ENCODE measurements at regions not wholly inside any gene's neighbourhood (a gene's known extent, or its start where the extent isn't known, plus 50 kb on each side); places are given as distances from the start of the nearest gene placed in this dataset.

DNA sequence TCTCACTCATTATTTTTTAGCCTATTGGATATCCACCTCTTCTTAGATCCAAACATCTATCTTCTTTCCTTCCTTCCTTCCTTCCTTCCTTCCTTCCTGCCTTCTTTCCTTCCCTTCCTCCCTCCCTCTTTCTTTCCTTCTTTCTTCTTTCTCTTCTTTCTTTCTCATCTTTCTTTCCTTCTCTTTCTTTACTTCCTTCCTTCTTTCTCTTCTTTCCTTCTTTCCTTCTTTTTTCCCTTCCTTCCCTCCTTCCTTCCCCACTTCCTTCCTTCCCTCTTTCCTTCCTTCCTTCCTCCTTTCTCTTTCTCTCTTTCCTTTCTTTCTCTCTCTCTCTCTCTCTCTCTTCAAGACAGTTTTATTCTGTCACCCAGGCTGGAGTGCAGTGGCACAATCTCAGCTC lies 1239.8 kb downstream of the PCDH7 start:
- Histone ChIP-seq H3K4me3 (no peak overlapping the region), H3K27me3 (no peaks in the 10 kb centered on the region), H3K9me3 (ENCODE audit: low read depth) (no peaks in the 10 kb centered on the region), H3K9me2 (replicated peaks; ENCODE audit: insufficient read depth) (no peaks in the 10 kb centered on the region), H3K4me1 (ENCODE audit: insufficient read depth) (no peaks in the 10 kb centered on the region), H3K27ac (no peak overlapping the region), H2AFZ (no peak overlapping the region), H3K79me2 (no peaks in the 10 kb centered on the region), H4K20me1 (ENCODE audit: insufficient read depth, poor library complexity, severe bottlenecking) (no peaks in the 10 kb centered on the region), H3K36me3 (replicated peaks; ENCODE audit: insufficient read depth, low read depth) (no peaks in the 10 kb centered on the region), H3K4me2 (no peak overlapping the region)
- TF ChIP-seq EZH2 (IDR thresholded peaks at IDR 0.05; ENCODE audit: borderline replicate concordance): no peak
- TF ChIP-seq EZH2phosphoT487 (IDR thresholded peaks at IDR 0.05; ENCODE audit: low read depth, severe bottlenecking, unreplicated experiment): no peak
- TF ChIP-seq, protein P1, sequence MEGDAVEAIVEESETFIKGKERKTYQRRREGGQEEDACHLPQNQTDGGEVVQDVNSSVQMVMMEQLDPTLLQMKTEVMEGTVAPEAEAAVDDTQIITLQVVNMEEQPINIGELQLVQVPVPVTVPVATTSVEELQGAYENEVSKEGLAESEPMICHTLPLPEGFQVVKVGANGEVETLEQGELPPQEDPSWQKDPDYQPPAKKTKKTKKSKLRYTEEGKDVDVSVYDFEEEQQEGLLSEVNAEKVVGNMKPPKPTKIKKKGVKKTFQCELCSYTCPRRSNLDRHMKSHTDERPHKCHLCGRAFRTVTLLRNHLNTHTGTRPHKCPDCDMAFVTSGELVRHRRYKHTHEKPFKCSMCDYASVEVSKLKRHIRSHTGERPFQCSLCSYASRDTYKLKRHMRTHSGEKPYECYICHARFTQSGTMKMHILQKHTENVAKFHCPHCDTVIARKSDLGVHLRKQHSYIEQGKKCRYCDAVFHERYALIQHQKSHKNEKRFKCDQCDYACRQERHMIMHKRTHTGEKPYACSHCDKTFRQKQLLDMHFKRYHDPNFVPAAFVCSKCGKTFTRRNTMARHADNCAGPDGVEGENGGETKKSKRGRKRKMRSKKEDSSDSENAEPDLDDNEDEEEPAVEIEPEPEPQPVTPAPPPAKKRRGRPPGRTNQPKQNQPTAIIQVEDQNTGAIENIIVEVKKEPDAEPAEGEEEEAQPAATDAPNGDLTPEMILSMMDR (IDR thresholded peaks at IDR 0.05; ENCODE audit: poor library complexity): no peak
- no peak for DNase-seq (ENCODE audit: low spot score)

DNA sequence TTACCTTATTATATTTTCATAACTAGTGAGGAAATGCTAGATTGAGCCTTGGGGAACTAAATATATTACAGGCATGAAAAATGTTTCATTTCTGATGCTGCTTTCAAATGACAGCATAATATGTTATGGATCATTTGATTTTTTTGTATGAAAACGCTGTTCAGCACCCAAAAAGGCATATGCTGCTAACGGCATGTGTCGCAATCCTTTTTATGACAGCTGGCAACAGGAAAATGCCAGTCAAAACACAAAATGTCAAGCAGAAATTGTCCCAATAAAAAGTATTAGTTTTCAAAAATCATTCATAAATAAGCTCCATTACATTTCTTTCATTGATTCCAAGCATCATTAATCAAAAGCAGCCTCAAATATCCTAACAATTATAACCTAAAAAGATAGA lies 1244.5 kb downstream of the PCDH7 start:
- no peaks in the 10 kb centered on the region for H3K27me3 ChIP-seq
- H3K9me3 ChIP-seq (ENCODE audit: low read depth): no peaks in the 10 kb centered on the region
- H3K4me1 ChIP-seq (ENCODE audit: insufficient read depth): no peaks in the 10 kb centered on the region
- no peaks in the 10 kb centered on the region for H3K9me2 ChIP-seq (replicated peaks; ENCODE audit: insufficient read depth)
- no peak overlapping the region for H3K4me2 ChIP-seq
- no peaks in the 10 kb centered on the region for H4K20me1 ChIP-seq (ENCODE audit: insufficient read depth, poor library complexity, severe bottlenecking)
- no peak for DNase-seq (ENCODE audit: low spot score)
- H3K36me3 ChIP-seq (replicated peaks; ENCODE audit: insufficient read depth, low read depth): no peaks in the 10 kb centered on the region
- H2AFZ ChIP-seq: no peak overlapping the region
- H3K4me3 ChIP-seq: no peak overlapping the region
- WGBS (ENCODE audit: low lambda C conversion rate, missing lambda C conversion rate): 83% methylated on average over 3 of the region's 3 CpGs
- TF ChIP-seq, protein P1 (IDR thresholded peaks at IDR 0.05; ENCODE audit: poor library complexity): no peak
- no peak for TF ChIP-seq EZH2phosphoT487 (IDR thresholded peaks at IDR 0.05; ENCODE audit: low read depth, severe bottlenecking, unreplicated experiment)
- TF ChIP-seq EZH2 (IDR thresholded peaks at IDR 0.05; ENCODE audit: borderline replicate concordance): no peak
- no peak overlapping the region for H3K27ac ChIP-seq
- H3K79me2 ChIP-seq: no peaks in the 10 kb centered on the region

DNA sequence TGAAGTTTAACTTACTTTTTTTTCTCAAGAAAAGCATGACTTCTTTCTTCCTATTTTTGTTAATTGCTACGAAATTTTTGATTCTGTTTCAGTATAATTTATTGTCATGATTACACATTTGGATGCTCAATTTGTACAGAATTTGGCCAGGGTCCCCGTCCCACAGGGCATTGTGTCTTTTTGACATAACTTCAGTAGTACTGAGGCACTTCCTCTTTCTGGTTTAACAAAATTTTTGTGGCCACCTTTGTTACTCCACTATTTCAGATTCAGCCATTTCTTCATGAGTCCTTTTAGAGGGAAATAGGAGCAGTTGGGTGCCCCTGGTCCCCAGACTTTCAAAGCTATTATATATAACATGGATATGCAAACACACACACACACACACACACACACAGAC lies 1248.7 kb downstream of the PCDH7 start:
- Histone ChIP-seq H3K9me2 (replicated peaks; ENCODE audit: insufficient read depth) (peaks cover 3% of the 10 kb centered on the region), H3K4me3 (no peak overlapping the region), H4K20me1 (ENCODE audit: insufficient read depth, poor library complexity, severe bottlenecking) (no peaks in the 10 kb centered on the region), H3K9me3 (ENCODE audit: low read depth) (no peaks in the 10 kb centered on the region), H2AFZ (no peak overlapping the region), H3K79me2 (no peaks in the 10 kb centered on the region), H3K36me3 (replicated peaks; ENCODE audit: insufficient read depth, low read depth) (no peaks in the 10 kb centered on the region), H3K27me3 (no peaks in the 10 kb centered on the region), H3K4me1 (ENCODE audit: insufficient read depth) (no peaks in the 10 kb centered on the region), H3K27ac (no peak overlapping the region), H3K4me2 (no peak overlapping the region)
- 84% methylated on average over 2 of the region's 2 CpGs for WGBS (ENCODE audit: low lambda C conversion rate, missing lambda C conversion rate)
- DNase-seq (ENCODE audit: low spot score): no peak
- TF ChIP-seq EZH2phosphoT487 (IDR thresholded peaks at IDR 0.05; ENCODE audit: low read depth, severe bottlenecking, unreplicated experiment) (no peak), EZH2 (IDR thresholded peaks at IDR 0.05; ENCODE audit: borderline replicate concordance) (no peak)
- TF ChIP-seq, protein P1 (IDR thresholded peaks at IDR 0.05; ENCODE audit: poor library complexity): no peak

DNA sequence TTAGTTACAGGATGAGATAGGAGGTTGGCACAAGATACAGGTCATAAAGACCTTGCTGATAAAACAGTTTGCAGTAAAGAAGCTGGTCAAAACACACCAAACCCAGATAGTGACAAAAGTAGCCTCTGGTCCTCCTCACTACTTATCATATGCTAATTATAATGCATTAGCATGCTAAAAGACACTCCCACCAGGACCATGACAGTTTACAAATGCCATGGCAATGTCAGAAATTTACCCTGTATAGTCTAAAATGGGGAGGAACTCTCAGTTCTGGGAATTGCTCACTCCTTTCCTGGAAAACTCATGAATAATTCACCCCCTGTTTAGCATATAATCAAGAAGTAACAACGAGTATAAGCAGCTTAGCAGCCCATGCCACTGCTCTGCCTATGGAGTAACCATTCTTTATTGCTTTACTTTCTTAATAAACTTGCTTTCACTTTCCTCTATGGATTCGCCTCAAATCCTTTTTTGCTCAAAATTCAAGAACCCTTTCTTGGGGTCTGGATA lies 1254.4 kb downstream of the PCDH7 start:
- WGBS (ENCODE audit: low lambda C conversion rate, missing lambda C conversion rate): 78% methylated on average over 2 of the region's 2 CpGs
- H4K20me1 ChIP-seq (ENCODE audit: insufficient read depth, poor library complexity, severe bottlenecking): no peaks in the 10 kb centered on the region

More for the DNA sequence above, 1254.4 kb downstream of the PCDH7 start:
- no peaks in the 10 kb centered on the region for H3K9me3 ChIP-seq (ENCODE audit: low read depth)
- H3K4me1 ChIP-seq (ENCODE audit: insufficient read depth): no peaks in the 10 kb centered on the region
- H3K9me2 ChIP-seq (replicated peaks; ENCODE audit: insufficient read depth): peaks cover 3% of the 10 kb centered on the region
- TF ChIP-seq EZH2phosphoT487 (IDR thresholded peaks at IDR 0.05; ENCODE audit: low read depth, severe bottlenecking, unreplicated experiment): no peak
- TF ChIP-seq EZH2 (IDR thresholded peaks at IDR 0.05; ENCODE audit: borderline replicate concordance): no peak
- TF ChIP-seq, protein P1 (IDR thresholded peaks at IDR 0.05; ENCODE audit: poor library complexity): no peak
- no peak overlapping the region for H3K4me3 ChIP-seq
- H3K79me2 ChIP-seq: no peaks in the 10 kb centered on the region
- H3K36me3 ChIP-seq (replicated peaks; ENCODE audit: insufficient read depth, low read depth): no peaks in the 10 kb centered on the region
- no peaks in the 10 kb centered on the region for H3K27me3 ChIP-seq
- no peak overlapping the region for H3K27ac ChIP-seq
- no peak overlapping the region for H2AFZ ChIP-seq
- no peak overlapping the region for H3K4me2 ChIP-seq
- DNase-seq (ENCODE audit: low spot score): no peak
